ENCODE measurements at regions not wholly inside any gene's neighbourhood (a gene's known extent, or its start where the extent isn't known, plus 50 kb on each side); places are given as distances from the start of the nearest gene placed in this dataset.

GRCh38 chr5:173808079-173808808, 79.9 kb upstream of the CPEB4 start:
- TF ChIP-seq HDAC1 (IDR thresholded peaks at IDR 0.05) (no peak), MCM3 (IDR thresholded peaks at IDR 0.05) (no peak), MTA3 (IDR thresholded peaks at IDR 0.05; ENCODE audit: borderline replicate concordance) (no peak), KLF13 (tag; IDR thresholded peaks at IDR 0.05; ENCODE audit: borderline replicate concordance, low read depth) (no peak), ZZZ3 (IDR thresholded peaks at IDR 0.05) (no peak), ARID1B (IDR thresholded peaks at IDR 0.05) (no peak)
- TF ChIP-seq, protein P1, sequence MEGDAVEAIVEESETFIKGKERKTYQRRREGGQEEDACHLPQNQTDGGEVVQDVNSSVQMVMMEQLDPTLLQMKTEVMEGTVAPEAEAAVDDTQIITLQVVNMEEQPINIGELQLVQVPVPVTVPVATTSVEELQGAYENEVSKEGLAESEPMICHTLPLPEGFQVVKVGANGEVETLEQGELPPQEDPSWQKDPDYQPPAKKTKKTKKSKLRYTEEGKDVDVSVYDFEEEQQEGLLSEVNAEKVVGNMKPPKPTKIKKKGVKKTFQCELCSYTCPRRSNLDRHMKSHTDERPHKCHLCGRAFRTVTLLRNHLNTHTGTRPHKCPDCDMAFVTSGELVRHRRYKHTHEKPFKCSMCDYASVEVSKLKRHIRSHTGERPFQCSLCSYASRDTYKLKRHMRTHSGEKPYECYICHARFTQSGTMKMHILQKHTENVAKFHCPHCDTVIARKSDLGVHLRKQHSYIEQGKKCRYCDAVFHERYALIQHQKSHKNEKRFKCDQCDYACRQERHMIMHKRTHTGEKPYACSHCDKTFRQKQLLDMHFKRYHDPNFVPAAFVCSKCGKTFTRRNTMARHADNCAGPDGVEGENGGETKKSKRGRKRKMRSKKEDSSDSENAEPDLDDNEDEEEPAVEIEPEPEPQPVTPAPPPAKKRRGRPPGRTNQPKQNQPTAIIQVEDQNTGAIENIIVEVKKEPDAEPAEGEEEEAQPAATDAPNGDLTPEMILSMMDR (IDR thresholded peaks at IDR 0.05 in 2 of 3, conservative IDR thresholded peaks at IDR 0.05 in 1 of 3; ENCODE audit: insufficient read depth in 2 of 3, low read depth in 1 of 3, low read length in 3 of 3), result no peak

Data from K562 (cell line).